Fibroblast of skin of right quadriceps (primary cell): ENCODE measurements at regions not wholly inside any gene's neighbourhood (a gene's known extent, or its start where the extent isn't known, plus 50 kb on each side); places are given as distances from the start of the nearest gene placed in this dataset.
A peak's percentile ranks its signal among the peaks of the same experiment; 100 is the strongest.

Experiments
- DNase-seq: peaks from one replicate; pipeline ENCODE4 v3.0.0-alpha.2; 2013

DNA sequence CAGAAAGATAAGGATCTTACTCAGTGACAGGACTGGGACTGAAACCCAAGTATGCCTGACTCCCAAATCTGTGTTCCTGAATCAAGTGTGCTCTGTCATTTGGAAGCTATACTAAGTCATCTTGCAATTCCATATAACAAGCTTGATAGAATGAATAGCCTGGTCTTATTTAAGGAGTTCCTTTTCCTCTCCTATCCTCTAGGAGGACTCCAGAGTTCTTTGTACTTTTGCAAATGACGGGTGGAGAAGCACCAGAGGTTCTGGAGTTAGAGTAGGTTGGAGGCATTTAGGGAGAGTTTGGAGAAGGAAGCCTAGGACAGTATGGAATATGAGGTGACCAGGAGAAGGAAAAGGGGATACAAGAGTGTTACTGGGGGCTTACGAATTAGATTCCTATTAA lies 92.9 kb upstream of the RCN1 start:
- DNase-seq = no peak

DNA sequence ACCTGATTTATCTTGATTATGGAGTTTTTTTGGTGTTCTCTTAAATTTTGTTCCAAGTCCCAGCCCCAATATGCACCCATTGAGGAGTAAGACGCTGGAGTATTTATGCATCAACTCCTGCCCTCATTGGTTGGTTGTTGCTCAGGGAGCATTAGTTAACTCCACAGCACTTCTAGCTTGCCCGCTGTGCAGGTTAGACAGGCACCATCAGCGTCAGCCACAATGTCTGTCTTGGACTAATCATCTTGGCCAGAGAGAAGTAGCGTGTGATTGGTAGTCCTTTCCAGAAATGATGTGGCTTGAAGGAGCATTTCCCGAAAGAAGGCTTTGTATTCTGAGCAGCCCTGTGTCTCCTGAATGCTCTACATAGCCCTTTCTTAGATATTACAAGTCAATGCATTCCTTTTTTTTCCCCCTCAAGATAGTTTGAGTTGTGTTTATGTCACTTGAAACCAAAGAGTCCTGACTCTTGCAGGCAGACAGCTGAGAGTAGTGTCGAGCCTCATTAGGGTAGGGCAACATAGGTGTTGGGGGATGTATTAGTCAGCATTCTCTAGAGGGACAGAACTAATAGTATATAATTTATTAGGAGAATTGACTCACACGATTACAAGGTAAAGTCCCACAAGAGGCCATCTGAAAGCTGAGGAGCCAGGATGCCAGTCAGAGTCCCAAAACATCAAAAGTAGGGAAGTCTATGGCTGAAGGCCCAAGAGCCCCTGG lies 94.6 kb upstream of the RCN1 start:
- DNase-seq = no peak

DNA sequence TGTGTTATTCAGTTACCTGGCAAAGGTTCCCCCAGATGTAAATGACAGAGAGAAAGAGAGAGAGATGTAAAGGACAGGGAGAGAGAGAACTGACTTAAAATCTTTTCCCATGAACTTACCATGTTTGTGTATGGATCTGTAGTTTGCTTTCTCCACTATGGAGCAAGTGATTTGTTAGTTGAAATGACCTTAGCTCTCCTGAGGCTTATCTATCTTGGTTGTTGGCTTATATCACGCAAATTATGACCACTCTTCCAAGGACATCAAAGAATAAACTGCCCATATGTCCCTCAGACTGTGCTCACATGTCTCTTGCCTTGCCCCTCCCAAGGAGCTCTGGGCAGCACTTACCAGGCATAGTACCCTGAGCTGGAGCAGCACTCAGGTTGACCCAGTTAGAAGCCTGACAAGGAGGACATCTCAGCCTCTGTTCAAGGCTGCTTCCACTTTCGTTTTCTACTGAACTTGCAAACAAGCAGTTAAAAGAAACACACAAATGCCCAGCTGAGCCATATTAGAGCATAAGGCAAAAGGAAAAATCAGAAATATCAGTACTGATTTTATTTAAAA lies 95.3 kb upstream of the RCN1 start:
- no peak for DNase-seq

DNA sequence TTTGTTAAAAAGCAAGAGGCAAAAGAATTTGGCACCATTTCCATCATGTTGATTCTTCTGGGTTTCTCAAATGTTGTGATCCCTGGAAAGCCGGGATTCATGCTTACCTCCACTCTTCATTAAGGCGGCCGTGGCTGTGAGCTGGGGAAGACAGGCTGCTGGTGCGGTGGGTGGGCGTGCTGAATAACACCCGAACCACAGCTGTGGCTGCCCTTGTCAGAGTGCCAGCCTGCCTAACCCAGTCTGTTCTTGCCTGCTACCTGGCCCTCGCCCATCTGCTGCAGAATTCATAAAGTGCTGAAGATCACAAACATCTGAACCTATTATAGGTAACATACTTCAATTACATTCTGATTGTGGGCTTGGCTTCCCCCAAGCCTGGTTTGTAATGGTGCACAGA lies 95.8 kb upstream of the RCN1 start:
- no peak for DNase-seq

DNA sequence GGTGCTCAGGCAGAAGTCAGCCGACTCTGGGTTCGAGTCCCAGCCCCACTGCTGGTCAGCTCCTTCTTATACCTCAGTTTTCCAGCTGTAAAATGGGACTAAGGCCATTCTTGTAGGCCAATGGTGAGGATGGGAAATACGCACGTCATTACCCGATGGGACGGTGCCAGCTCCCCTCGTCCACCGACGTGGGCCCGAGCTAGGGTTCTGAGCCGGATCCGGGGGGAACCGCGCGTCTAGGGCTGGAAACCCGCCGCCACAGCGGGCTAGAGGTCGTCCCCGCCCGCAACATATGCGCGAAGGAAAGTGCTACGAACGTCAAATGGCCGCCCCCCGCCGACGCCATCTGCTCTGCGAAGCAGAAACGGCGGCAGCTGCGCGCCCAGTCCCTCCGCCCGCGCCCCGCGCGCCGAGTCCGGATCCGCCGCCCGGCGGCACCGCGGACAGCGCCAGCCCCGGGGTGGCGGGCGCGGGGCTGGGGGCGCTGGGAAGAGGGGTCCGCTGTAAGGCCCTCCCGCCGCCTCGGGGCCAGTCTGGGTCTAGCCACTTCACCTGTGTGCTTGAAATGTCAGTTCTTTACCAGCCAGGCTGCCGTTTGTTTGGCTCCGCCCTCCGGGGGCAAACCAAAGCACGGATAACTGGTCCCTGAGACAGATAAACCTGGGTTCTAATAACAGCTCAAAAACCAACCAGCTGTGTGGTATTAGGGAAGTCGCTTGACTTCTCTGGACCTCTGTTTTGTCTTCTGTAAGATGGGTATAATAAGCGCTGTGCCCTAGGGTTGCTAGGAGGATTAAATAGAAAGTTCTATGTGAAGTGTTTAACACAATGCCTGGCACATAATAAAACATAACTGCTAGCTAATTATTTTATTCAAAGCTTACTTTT lies 103.5 kb upstream of the RCN1 start:
- no peak for DNase-seq

DNA sequence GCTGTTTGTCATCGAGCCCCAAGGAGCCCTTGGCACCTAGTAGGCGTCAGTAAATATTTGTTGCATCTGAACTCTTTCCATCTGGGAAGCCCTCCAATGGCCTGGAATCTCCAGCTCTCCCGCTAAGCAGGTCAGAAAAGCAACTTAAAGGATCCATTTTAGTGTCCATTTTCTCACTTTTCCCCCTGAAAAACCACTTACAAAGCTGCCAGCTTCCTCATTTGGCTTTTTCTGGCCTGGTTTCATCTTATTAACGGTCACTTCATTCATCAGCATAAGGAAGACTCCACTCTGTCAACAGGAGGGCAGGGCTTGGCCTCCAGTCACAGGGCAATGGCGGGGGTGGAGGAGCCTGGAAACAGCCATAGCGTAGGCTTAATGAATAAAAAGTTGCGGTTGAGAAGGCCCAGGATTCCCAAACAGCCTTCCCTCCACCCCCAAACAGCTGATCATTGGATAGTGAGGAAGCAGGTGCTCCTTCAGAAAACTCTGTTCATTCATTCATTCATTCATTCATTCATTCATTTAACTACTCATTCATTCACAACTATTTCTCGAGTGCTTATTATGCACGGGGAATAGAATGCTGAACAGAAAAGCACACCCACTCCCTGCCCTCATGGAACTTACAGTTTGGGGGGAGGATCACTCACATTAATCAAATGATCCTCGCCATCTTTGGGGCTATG lies 104.5 kb upstream of the RCN1 start:
- no peak for DNase-seq

DNA sequence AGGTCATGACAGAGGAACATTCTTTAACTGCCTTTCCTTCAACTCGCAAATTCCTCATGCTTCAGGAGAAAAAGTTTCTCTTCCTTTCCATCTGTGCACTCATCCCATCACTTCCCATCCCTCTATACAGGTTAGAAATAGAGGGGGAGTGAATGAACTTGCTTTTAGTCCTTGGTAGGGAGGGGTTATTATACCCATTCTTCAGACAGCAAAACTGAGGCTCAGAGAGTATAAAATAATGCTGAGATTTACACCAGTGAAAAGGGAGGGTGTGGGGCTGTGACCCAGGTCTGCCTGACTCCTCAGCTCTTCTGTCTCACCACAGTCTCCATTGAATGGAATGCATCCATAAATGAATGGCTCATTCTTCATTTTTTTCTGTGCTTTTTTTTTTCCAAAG lies 109.4 kb upstream of the RCN1 start:
- DNase-seq = no peak

DNA sequence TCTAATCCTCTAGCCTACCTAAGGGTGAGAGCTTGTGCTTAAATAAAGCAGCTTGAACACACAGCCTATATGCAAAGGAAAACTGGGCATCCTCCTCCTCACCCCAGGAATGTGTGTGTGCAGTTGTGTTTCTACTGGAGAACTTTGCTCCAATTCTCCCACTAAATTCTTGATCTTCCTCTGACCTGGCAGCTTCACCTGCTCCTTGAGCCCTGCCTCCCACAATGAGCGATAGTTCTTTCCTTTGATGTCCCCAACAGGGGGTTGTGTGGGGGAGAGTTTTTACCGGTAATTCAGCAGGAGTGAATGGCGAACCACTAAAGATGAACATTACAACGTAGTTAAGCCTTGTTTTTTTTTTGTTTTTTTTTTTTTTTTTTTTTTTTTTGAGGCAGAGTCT lies 113.5 kb upstream of the RCN1 start:
- DNase-seq = no peak

DNA sequence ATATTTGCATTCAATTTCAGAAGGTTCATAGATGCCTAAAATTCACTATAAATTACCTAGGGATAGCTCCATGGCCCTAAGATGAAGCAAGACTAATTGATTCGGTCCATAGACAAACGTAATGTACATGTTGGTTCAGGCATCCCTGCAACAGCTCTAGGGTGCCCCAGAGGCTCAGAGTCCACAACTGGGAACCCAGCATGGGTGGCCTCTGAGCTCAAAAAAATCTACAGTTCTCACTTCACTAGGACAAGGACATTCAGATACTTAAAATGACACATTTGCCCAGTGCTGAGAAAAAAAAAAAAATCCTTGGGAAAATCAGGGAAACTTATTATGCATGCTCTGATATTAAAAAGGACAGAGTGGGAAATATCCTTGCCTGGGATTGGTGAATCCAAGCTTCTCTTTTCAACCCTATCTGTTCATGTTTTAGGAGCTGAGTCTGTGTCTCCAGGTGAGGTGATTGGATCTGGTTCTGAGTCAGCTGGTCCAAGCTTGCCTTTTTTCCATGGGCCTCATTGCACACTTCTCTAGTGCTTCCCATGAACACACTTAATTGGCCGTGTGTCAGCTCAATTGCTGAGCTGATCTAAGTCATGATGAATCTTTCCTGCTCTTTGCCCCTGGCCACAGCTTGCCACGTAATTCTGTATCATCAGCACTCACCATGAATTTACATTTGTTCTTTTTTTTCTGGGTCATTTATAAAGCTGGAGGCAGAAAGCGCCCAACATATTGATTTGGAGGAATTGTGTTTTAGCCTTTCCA lies 116.3 kb upstream of the RCN1 start:
- DNase-seq = peak; percentile 81

DNA sequence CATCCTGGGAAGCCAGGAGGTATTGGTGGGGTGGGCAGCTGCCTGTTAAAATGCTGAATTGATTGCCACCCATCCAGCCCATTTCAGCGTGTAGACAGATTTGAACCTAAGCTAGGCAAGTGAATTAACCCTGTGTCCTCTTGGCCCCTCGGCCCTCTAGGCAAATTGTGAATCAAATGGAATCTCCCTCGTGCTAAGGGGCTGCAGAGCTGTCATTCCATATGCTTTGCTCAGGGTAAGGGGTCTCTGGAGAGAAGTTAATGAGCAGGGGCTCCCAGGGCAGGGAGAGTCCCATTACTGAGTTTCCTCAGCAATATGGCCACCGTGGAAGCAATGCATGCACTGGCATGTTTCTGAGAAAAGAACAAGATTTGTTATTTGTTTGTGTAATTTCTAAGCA lies 117.7 kb upstream of the RCN1 start:
- DNase-seq = no peak

DNA sequence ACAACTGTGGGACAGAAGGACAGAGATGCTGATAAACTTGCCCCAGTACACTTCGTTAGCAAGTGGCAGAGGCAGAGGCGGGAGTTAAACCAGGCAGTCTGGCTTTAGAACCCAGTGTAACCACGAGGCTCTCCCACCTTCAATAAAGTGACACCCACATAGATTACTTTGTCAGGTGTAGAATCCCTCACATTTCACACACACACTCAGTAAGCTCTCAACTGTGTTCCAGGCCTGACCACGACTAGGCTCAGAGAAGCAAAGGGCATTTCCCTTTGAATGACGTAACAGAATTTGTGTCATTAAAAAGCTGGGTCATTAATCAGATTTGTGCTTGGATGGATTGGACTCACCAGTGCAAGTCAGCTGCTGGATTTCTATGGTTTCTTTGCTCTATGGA lies 118.3 kb upstream of the RCN1 start:
- no peak for DNase-seq

DNA sequence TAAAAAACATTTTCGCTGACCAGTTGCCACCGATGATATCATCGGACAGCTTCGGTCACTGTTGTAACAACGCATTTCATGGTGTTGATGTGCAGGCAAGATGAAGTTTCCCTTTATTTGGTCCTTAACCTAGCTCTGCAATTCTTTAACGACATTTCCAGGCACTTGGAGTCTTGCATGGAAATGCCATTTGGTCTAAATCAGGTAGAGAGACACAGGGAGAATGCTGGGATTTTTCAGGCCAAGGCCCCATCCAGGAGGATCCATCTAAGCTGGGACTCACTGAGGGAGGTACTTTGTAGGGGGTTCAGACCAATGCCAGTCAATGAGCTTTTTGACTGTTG lies 121.5 kb upstream of the RCN1 start:
- DNase-seq = no peak

DNA sequence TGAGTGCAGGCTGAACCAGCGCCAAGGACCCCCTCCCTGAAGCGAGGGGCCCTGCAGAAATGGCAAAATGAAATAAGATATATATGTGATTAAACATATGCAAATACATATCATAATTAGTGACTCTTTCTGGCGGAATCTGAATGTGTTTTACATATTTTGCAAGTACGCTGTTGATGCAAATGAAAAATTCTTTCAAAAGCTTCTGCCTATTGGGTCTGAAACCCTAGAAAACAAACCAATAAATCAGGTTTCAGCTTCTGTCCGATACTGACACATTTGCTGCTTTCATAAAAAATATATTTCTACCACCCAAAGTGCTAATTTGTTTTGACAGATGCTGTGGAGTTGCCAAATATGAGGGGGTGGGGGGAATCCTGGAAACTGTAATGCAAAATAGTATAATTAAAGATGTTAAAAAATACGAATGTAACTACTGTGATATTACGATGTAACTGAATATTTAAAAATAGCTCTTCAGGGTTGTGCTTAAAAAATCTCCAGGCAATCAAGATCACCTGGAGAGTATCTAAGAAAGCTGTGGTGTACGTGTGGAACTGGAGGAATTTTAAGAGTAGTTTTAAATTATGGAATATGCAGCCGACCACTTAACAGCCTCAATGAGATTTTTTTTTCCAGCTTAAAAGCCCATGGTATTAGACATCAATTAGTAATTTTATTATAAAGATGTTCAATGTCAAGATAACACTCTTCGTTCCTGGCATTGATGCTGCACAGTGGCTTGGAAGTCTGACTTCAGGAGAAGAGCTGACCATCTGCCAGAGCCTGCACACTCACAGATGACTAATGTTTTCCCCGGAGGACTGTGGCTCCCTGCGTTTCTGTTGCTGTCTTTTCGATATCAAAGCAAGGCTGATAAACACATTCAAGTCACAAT lies 122.2 kb upstream of the RCN1 start:
- DNase-seq = peak; percentile 66

DNA sequence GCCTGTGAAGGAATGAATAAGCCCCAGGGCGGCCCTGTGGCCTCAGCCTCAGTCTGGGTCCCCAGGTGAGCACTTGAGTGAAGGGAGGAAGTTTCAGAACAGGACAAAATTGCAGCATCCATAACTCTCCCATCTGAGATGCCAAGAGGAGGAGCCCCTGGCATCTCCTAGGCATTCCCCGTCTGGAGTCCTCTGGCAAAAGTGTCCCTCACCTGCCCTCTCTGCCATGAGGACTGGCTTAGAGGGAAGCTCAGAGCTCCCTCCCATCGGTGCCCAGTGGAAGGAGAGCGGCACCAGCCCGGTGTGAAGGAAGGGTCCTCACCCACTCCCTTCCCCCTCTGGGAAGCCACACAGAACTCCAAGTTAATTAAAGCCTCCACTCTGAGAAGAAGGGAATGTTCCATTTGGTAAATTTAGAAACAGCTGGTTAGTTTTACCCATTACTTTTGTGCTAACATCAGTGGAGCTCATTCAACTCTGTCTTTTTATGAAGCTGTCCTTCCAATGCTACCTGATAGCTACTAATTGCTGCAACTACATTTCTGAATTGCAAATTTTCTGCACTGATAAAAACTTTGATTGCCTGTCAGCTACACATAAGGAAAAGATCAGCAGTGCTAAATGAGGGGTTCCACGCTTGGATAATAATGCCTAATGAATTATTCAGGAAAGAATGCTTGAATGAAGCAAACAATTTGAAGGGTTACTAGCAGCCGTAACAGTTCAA lies 123.3 kb upstream of the RCN1 start:
- DNase-seq = no peak

DNA sequence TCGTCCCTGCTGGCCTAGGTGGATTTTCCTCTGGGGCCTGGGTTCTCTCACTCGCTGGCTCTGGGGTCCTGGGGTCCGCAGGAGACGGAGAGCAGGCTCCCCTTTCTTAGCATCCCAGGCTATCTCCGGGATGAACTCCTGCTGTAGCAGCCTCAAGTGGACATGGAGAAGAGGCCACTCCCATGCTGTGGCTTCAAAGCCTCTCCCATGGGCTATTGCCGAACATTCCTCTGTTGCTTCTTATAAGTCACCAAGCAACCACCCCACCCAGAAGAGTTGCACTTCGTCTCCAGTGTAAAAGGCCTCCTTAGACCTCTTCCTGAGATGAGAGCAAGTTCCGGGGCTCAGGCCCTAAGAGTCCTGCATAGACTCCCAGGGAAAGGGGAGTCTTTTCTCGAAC lies 124.0 kb upstream of the RCN1 start:
- no peak for DNase-seq

DNA sequence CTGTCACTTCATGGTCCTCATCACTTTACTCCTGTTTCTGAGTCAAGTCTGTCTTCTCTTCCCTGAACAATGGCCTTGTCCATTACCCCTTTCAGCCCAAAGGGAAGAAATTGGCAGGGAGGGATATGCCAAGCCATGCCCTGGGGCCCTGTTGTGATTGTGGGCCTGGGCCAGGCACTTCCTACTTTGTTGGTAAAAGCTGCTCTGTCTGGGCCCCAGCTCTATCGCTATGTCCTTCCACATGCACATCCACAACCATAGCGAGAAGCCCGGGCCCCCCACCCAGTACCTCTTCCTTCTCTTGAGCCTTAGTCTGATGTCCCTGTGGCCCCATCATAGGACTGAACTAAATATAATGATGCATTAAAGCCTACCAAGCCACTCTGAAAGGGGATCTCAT lies 126.7 kb upstream of the RCN1 start:
- no peak for DNase-seq

DNA sequence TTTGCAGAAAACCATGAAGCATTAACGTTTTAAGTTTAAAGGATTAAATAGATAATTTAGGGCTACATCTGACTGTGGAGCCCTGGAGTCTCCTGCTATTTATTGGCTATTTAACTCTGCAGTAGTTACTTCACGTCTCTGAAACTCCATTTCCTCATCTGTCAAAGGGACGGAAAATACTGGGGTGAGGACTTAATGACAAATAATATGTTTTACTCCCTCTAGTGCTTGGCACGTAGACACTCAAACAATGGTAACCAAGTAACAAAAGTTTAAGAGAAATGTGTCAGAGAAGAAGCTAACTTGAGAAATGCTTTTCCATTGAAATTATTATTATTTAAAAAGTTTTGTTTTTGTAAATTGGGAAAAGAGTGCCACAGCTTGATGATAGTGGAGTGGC lies 130.7 kb upstream of the RCN1 start:
- DNase-seq = no peak

DNA sequence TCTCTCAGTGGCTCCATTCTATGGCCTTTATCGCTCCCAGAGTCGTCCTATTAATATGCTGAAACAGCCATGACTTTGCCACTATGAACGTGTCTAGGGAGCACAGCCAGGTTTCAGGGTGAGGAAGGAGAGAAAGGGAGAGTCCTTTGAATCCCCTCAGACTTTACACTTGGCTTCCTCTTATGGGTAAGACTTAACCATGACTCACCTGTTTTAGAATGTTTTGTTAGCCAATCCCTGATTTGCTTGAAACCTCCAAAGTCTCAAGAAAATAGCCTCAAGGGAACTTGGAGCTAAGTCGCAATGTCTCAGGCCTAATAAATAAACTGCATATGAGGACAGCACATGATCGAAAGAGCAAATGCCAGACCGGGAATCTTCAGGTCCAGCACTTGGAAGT lies 131.2 kb upstream of the RCN1 start:
- DNase-seq = peak; percentile 44

DNA sequence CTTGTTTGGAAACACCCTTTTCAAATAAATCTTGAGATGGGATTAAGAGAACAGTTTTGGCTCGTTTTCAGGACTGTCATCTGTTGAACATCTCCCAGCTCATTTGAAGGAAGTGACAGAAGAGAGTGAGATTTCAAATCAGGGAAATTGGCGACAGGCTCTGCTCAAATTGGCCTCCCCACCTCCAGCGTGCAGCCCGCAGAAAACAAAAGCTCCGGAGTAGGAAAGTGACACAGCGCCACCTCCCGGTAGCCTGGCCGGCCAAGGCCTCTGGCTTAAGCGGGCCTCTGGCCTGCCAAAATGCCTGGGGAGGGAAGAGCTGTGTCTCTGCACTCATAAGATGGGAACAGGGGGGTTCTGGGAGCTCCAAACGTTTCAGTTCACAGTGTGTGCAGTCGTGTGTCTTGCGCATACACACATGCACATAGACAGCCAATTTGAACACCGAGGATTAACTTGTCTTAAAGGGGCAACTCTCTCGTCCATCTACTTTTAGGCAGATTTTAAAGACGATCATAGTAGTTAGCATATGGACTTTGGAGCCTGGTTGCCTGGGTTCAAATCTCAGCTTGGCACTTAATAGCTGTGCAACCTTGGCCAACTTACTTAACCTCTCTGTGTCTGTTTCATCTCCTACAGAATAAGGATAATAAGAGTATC lies 132.7 kb upstream of the RCN1 start:
- peak; percentile 53 for DNase-seq

DNA sequence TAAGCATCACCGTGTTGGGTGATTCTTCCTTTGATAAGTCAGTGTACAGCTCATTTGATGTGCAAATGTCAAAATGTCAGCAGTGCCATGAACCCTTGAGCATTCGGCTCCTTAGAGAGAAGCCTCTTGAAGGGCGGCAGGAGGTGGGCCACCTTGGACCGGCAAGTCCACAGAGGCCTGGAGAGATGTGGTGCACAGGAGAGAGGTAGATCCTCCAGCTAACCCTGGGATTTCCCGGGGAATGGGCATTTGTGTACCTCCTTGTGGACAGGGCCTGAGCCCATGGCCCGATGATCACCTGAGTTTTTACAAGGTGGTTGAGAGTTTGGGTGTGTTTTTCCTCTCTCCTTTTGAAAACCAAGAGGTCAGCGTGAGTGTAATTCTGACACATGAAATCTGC lies 133.2 kb upstream of the RCN1 start:
- DNase-seq = no peak

DNA sequence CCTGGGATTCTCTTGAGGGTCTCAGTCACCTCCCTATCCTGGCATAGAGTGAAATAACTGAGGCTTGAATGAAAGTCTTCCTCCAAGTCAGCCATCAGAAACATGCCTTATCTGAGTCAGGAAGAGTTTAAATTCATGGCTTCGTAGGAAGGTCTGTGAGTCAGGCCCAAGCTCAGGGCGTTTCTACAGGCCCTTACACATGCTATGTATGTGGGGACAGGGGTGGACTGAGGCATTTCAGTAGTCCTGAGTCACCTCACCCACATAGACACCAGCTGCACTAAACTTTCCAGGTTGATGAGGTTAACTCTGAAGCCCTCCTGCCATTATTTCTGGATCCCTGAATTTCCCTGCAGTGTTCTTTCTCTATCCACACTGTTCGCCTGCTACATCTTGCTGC lies 134.6 kb upstream of the RCN1 start:
- peak; percentile 21 for DNase-seq
